HG03575 (cell line): ENCODE measurements at regions not wholly inside any gene's neighbourhood (a gene's known extent, or its start where the extent isn't known, plus 50 kb on each side); places are given as distances from the start of the nearest gene placed in this dataset.

Source experiments
- ATAC-seq: cut with Tn5 transposase; IDR thresholded peaks from one replicate; pipeline ENCODE4 v1.9.1; 2021; ENCODE audit not compliant: unreplicated experiment, insufficient number of reproducible peaks, low FRiP score; ENCODE audit errors: extremely low read depth

- no peak for ATAC-seq
These were observed 292.3 kb upstream of the PITRM1 start for GRCh38 chr10:3464760-3465405.

GRCh38 chr10:3460420-3461128 lies 288.0 kb upstream of the PITRM1 start:
- no peak for ATAC-seq

GRCh38 chr10:3455385-3456334 lies 283.1 kb upstream of the PITRM1 start:
- no peak for ATAC-seq

GRCh38 chr10:3452683-3453361 lies 280.2 kb upstream of the PITRM1 start:
- ATAC-seq = no peak

- ATAC-seq = no peak
These were observed 279.6 kb upstream of the PITRM1 start for GRCh38 chr10:3452173-3452626.

- no peak for ATAC-seq
These were observed 279.1 kb upstream of the PITRM1 start for GRCh38 chr10:3451516-3452172.

- ATAC-seq = no peak
These were observed 273.6 kb upstream of the PITRM1 start for GRCh38 chr10:3446221-3446620.

GRCh38 chr10:3445648-3446047 lies 273.1 kb upstream of the PITRM1 start:
- no peak for ATAC-seq

- no peak for ATAC-seq
These were observed 269.9 kb upstream of the PITRM1 start for GRCh38 chr10:3442451-3442990.

GRCh38 chr10:3439183-3439582 lies 266.6 kb upstream of the PITRM1 start:
- ATAC-seq = no peak

GRCh38 chr10:3438606-3439005 lies 266.0 kb upstream of the PITRM1 start:
- no peak for ATAC-seq

GRCh38 chr10:3435671-3436070 lies 263.1 kb upstream of the PITRM1 start:
- no peak for ATAC-seq

- no peak for ATAC-seq
These were observed 261.4 kb upstream of the PITRM1 start for GRCh38 chr10:3433988-3434387.

- no peak for ATAC-seq
These were observed 260.5 kb upstream of the PITRM1 start for GRCh38 chr10:3433131-3433530.

- no peak for ATAC-seq
These were observed 259.7 kb upstream of the PITRM1 start for GRCh38 chr10:3432081-3432825.

GRCh38 chr10:3430501-3430900 lies 257.9 kb upstream of the PITRM1 start:
- no peak for ATAC-seq

GRCh38 chr10:3429676-3430075 lies 257.1 kb upstream of the PITRM1 start:
- ATAC-seq = no peak

- ATAC-seq = no peak
These were observed 256.2 kb upstream of the PITRM1 start for GRCh38 chr10:3428826-3429225.
